NCI-H524 treated with DMSO at 0.1 percent for 48 hours (cell line): ENCODE measurements at regions not wholly inside any gene's neighbourhood (a gene's known extent, or its start where the extent isn't known, plus 50 kb on each side); places are given as distances from the start of the nearest gene placed in this dataset.

ENCODE experiments used
- DNase-seq: peaks from one replicate; lab custom pipeline; 2025; lab: John Stamatoyannopoulos, UW

DNA sequence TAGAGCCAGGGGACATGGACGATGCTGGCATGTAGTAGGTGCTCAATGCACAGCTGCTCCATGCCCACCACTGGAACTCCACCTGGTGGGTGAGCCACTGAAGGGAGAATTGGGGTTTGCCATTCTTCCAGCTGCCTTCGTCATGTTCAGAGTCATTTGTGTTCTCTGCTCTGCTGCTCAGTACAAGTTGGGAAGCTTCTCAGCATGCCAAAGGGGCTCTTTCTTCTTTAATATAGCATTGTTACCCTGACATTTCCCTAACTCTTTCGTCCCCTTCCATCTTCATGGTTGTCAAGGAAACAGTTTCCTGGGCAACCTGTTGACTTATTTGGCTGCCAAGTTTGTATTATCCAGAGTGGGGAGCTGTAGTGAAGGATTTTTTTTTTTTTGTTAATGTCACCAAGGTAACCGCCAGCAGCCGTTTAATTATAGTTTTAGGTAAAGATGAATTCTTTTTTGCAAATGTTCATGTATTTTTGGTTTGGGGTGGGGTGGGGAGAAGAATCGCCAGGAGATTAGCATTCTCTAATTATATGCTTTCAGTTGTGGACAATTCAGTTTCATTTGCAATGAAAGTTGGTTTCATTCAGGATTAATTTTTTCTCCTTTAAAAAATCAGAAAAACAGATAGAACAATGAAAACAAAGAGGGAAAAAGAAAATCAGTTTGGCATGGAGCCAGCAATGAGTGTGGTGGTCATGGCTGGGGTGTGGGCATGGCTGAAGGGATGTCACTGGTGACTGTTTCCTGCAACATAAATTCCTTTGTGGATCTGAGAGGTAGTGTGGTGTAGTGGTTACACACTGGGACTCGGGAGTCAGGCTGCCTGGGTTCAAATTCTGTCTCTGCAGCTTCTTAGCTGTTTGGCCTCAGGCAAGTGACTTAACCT, 73.0 kb upstream of the KCNG1 start:
- DNase-seq, result no peak

DNA sequence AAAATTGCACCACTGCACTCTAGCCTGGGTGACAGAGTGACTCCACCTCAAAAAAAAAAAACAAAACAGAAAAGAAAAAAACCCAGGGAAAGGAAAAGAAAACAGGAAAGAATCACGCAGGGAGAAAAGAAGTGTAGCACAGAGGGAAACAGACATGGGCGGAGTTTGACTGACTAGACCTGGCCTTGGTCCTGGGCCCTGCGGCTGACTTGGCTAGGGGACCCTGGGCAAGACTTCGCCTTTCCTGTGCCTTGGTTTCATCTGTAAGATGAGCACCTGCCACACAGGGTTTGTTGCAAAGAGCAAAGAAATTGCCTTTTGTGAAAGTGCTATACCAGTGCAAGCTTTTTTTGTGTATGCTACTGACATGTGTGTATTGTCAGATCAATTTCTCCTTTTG, 71.3 kb upstream of the KCNG1 start:
- DNase-seq, result no peak

DNA sequence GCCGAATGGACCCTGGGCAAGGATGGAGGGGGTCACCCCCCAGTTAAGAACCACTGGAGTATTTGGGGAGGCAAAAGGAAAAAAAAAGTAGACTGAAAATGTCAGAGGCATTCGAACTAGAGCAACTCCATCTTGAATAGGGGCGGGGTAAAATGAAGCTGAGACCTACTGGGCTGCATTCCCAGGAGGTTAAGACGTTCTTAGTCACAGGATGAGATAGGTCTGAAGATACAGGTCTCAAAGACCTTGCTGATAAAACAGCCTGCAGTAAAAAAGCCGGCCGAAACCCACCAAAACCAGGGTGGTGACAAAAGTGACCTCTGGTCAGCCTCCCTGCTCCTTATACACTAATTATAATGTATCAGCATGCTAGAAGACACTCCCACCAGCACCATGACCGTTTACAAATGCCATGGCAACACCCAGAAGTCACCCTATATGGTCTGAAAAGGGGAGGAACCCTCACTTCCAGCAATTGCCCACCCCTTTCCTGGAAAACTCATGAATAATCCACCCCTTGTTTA, 70.4 kb upstream of the KCNG1 start:
- DNase-seq, result no peak

GRCh38 chr20:51092338-51092737, 69.4 kb upstream of the KCNG1 start:
- DNase-seq, result no peak

- no peak for DNase-seq
Measured at GRCh38 chr20:51091406-51092195, 68.7 kb upstream of the KCNG1 start.

DNA sequence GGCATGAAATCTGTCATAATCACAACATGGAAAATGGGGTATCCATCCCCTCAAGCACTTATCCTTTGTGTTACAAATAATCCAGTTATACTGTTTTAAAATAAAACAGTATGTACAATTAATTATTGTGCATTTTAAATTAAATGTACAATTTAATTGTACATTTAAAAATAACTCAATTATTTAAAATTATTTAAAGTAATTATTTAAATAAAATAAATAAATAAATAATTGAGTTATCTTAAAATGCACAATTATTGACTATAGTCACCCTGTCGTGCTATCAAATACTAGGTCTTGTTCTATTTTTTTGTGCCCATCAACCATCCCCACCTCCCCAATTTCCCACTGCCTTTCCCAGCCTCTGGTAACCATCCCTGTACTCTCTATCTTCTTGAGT, 66.9 kb upstream of the KCNG1 start:
- DNase-seq, result no peak

GRCh38 chr20:51089272-51089781, 66.4 kb upstream of the KCNG1 start:
- no peak for DNase-seq

GRCh38 chr20:51087266-51087665, 64.4 kb upstream of the KCNG1 start:
- DNase-seq, result no peak

DNA sequence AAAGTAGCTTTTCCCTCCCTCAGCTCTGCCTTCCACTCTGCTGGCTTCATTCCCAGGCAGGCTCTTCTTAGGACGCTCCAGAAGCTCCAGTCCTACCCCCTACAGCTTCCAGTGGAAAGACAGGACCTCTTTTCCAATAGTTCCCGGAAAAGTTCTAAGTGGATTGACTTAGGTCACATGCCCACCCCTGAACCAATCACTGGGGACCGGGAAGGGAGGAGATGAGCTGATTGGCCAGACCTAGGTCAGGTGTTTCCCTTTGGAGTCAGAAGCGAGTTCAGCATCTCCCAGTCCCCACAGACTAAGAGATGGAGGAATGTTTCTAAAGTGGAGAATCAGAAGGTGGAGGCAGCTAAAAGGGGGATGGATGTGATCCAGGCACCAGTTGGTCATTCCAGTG, 62.9 kb upstream of the KCNG1 start:
- DNase-seq, result no peak

- DNase-seq, result no peak
Measured at GRCh38 chr20:51084593-51085377, 61.9 kb upstream of the KCNG1 start.

DNA sequence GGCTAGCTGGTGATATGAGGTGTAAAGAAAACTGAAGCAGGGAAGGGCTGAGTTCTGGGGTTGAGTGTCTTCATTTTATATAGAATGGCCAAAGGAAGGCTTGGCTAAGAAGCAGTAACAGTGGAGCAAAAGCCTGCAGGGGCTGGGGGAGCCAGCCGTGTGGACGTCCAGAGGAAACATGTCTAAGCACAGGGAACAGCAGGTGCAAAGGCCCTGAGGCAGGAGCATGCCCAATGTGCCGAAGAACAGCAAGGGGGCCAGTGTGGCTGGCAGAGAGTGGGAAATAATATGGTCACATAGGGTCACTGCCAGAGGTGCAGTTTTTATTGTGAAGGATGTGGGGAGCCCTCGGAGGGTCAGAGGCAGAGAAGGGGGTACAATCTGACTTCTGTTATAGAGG, 60.5 kb upstream of the KCNG1 start:
- DNase-seq, result no peak

GRCh38 chr20:51082988-51083387, 60.1 kb upstream of the KCNG1 start:
- no peak for DNase-seq

GRCh38 chr20:51080516-51080915, 57.6 kb upstream of the KCNG1 start:
- DNase-seq, result no peak

GRCh38 chr20:51079488-51079887, 56.6 kb upstream of the KCNG1 start:
- no peak for DNase-seq

DNA sequence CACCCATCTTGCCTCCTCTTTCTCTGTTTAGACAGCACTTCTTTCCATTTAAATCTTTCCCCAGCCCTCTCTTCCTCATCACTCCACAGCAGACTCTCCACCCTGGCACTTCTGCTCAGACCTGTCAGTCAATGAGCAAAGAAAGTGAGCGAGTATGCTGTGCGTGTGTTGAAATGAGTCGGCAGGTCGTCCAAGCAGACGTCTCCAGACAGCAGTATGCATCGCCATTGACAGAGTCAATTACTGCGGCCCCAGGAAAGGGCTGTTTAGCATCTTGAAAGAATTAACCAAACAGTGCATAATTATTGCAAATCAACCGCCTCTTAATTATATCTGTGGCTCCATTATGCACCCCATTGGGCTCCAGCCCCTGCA, 54.8 kb upstream of the KCNG1 start:
- DNase-seq, result no peak

DNA sequence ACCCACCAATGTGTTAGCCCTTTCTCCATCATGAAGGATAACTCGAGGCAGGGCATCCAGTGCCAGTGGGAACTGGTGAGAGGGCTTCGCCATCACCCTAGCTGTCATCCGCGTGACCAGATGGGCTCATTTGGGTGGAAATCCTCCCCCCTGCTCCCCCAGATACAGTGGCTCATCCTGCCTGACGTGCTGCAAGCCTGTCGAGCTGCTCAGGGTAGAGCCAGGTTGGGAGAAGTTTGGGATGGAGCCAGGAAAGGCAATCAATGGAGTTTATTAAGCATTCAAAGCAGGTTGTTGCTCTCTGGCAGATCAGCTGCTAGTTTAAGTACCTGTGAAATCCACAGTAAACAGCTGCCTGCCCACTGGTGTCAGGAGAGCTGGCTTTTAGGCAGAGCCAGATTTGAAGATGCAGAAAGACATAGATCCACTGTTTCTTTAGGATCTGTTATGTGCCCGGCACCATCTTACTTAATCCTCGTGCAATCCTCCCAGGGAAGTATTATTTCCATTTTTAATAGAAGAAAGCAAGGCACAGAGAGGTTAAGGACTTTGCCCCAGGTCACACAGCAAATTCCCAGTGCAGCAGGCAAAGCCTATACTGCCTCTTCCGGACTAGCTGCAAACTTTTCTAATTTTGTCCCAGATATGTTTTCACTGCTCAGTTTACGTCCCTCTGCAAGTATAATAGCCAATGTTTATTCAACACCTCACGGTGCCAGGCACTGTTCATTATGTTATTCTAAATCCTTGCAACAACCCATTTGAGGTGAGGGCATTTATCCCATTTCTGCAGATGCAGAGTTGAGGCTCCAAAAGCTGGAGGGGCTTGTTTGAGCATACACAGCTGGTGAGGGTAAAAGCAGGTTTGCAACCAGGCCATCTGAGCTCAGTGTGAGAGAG, 54.1 kb upstream of the KCNG1 start:
- DNase-seq, result no peak

DNA sequence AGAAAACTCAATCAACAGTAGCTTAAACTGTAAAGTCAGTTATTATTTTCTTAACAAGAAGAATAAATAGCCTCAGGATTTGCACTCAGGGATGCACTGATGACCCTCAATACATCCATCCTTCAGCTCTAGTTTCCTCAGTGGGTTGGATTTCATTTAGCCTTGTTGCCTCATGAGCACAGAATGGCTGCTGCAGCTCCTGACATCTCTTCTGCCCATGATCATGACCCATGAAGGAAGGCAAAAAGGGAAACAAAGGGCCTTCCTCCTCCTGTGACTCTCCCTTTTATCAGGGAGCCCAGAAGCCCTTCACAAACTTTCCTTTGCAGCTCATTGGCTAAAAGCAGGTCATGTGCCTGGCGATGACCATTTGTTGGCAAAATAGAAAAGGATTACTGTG, 51.2 kb upstream of the KCNG1 start:
- DNase-seq, result no peak
